ELF-1 (cell line): ENCODE measurements at regions not wholly inside any gene's neighbourhood (a gene's known extent, or its start where the extent isn't known, plus 50 kb on each side); places are given as distances from the start of the nearest gene placed in this dataset.

Experiments used
- DNase-seq: peaks from one replicate; pipeline ENCODE4 v3.0.0-alpha.2; 2016; ENCODE audit warnings: low read depth, low spot score

- no peak for DNase-seq
Measured at GRCh38 chr10:61091531-61091930, 147.5 kb upstream of the RHOBTB1 start.

- no peak for DNase-seq
Measured at GRCh38 chr10:61089251-61089650, 145.3 kb upstream of the RHOBTB1 start.

GRCh38 chr10:61084493-61084892 lies 140.5 kb upstream of the RHOBTB1 start:
- no peak for DNase-seq

- no peak for DNase-seq
Measured at GRCh38 chr10:61081301-61081700, 137.3 kb upstream of the RHOBTB1 start.

- DNase-seq: no peak
Measured at GRCh38 chr10:61078542-61079275, 134.7 kb upstream of the RHOBTB1 start.

- DNase-seq: no peak
Measured at GRCh38 chr10:61076572-61077114, 132.7 kb upstream of the RHOBTB1 start.

- no peak for DNase-seq
Measured at GRCh38 chr10:61073391-61073790, 129.4 kb upstream of the RHOBTB1 start.

- no peak for DNase-seq
Measured at GRCh38 chr10:61071580-61071979, 127.6 kb upstream of the RHOBTB1 start.

GRCh38 chr10:61068471-61068870 lies 124.5 kb upstream of the RHOBTB1 start:
- DNase-seq: no peak

GRCh38 chr10:61067671-61068336 lies 123.8 kb upstream of the RHOBTB1 start:
- DNase-seq: no peak

GRCh38 chr10:61066661-61067344 lies 122.8 kb upstream of the RHOBTB1 start:
- DNase-seq: no peak

- DNase-seq: no peak
Measured at GRCh38 chr10:61065051-61065450, 121.1 kb upstream of the RHOBTB1 start.

GRCh38 chr10:61064356-61064755 lies 120.4 kb upstream of the RHOBTB1 start:
- no peak for DNase-seq

GRCh38 chr10:61063901-61064300 lies 119.9 kb upstream of the RHOBTB1 start:
- no peak for DNase-seq

- no peak for DNase-seq
Measured at GRCh38 chr10:61063034-61063433, 119.0 kb upstream of the RHOBTB1 start.

- DNase-seq: no peak
Measured at GRCh38 chr10:61061923-61062504, 118.0 kb upstream of the RHOBTB1 start.

- DNase-seq: no peak
Measured at GRCh38 chr10:61059636-61060035, 115.7 kb upstream of the RHOBTB1 start.

GRCh38 chr10:61052469-61053205 lies 108.7 kb upstream of the RHOBTB1 start:
- no peak for DNase-seq

GRCh38 chr10:61051344-61051743 lies 107.4 kb upstream of the RHOBTB1 start:
- DNase-seq: no peak

- no peak for DNase-seq
Measured at GRCh38 chr10:61050120-61050745, 106.2 kb upstream of the RHOBTB1 start.

- no peak for DNase-seq
Measured at GRCh38 chr10:61049386-61049785, 105.4 kb upstream of the RHOBTB1 start.
